BE2C (cell line): ENCODE measurements at regions not wholly inside any gene's neighbourhood (a gene's known extent, or its start where the extent isn't known, plus 50 kb on each side); places are given as distances from the start of the nearest gene placed in this dataset.

Experiments
- DNase-seq: peaks from one replicate; pipeline ENCODE4 v3.0.0-alpha.2; 2020
- H3K27me3 ChIP-seq: fragments of 250-450 bp; sonication (Bioruptor Pico); 2 replicates; pipeline ENCODE4 v1.5.1; 2020; ENCODE audit warnings: mild to moderate bottlenecking
- H3K36me3 ChIP-seq: fragments of 250-450 bp; sonication (Bioruptor Pico); 2 replicates; pipeline ENCODE4 v1.5.1; 2020; ENCODE audit warnings: mild to moderate bottlenecking
- H3K4me1 ChIP-seq: fragments of 250-450 bp; sonication (Bioruptor Pico); 2 replicates; pipeline ENCODE4 v1.5.1; 2020
- H3K4me3 ChIP-seq: 2 replicates; pipeline ENCODE4 v1.5.1; 2011; ENCODE audit warnings: low read depth, low read length
- H3K9me3 ChIP-seq: fragments of 250-450 bp; sonication (Bioruptor Pico); 2 replicates; pipeline ENCODE4 v1.5.1; 2020
- CTCF ChIP-seq: IDR thresholded peaks from 2 replicates; pipeline ENCODE4 v1.5.1; 2012; ENCODE audit warnings: mild to moderate bottlenecking, low read depth, low read length

GRCh38 chr6:92275150-92275549, 1144.2 kb downstream of the EPHA7 start:
- no peak for TF ChIP-seq CTCF
- H3K9me3 ChIP-seq: no peaks in the 10 kb centered on the region
- H3K36me3 ChIP-seq: no peaks in the 10 kb centered on the region

GRCh38 chr6:92274588-92274987, 1144.8 kb downstream of the EPHA7 start:
- Histone ChIP-seq H3K36me3 (no peaks in the 10 kb centered on the region), H3K27me3 (no peaks in the 10 kb centered on the region), H3K4me3 (no peak overlapping the region), H3K4me1 (no peaks in the 10 kb centered on the region), H3K9me3 (no peaks in the 10 kb centered on the region)
- no peak for DNase-seq
- TF ChIP-seq CTCF: no peak

More at GRCh38 chr6:92275150-92275549, 1144.2 kb downstream of the EPHA7 start:
- Histone ChIP-seq H3K27me3 (no peaks in the 10 kb centered on the region), H3K4me1 (no peaks in the 10 kb centered on the region), H3K4me3 (no peak overlapping the region)
- DNase-seq: no peak

GRCh38 chr6:92273694-92274093, 1145.7 kb downstream of the EPHA7 start:
- Histone ChIP-seq H3K9me3 (no peaks in the 10 kb centered on the region), H3K36me3 (no peaks in the 10 kb centered on the region)

GRCh38 chr6:92271091-92271490, 1148.3 kb downstream of the EPHA7 start:
- no peak overlapping the region for H3K4me3 ChIP-seq
- H3K9me3 ChIP-seq: no peaks in the 10 kb centered on the region
- H3K27me3 ChIP-seq: no peaks in the 10 kb centered on the region
- TF ChIP-seq CTCF: no peak
- DNase-seq: no peak
- no peaks in the 10 kb centered on the region for H3K4me1 ChIP-seq
- no peaks in the 10 kb centered on the region for H3K36me3 ChIP-seq

More at GRCh38 chr6:92273694-92274093, 1145.7 kb downstream of the EPHA7 start:
- H3K4me1 ChIP-seq: no peaks in the 10 kb centered on the region
- no peak for TF ChIP-seq CTCF
- DNase-seq: no peak
- H3K4me3 ChIP-seq: no peak overlapping the region
- no peaks in the 10 kb centered on the region for H3K27me3 ChIP-seq

- no peaks in the 10 kb centered on the region for H3K4me1 ChIP-seq
- H3K36me3 ChIP-seq: no peaks in the 10 kb centered on the region
- no peak overlapping the region for H3K4me3 ChIP-seq
- TF ChIP-seq CTCF: no peak
- H3K27me3 ChIP-seq: no peaks in the 10 kb centered on the region
- H3K9me3 ChIP-seq: no peaks in the 10 kb centered on the region
- no peak for DNase-seq
Measured at GRCh38 chr6:92270365-92270764, 1149.0 kb downstream of the EPHA7 start.

GRCh38 chr6:92267335-92267734, 1152.0 kb downstream of the EPHA7 start:
- H3K36me3 ChIP-seq: no peaks in the 10 kb centered on the region
- no peak overlapping the region for H3K4me3 ChIP-seq
- H3K27me3 ChIP-seq: no peaks in the 10 kb centered on the region
- H3K4me1 ChIP-seq: no peaks in the 10 kb centered on the region
- DNase-seq: no peak
- no peaks in the 10 kb centered on the region for H3K9me3 ChIP-seq
- TF ChIP-seq CTCF: no peak
